GM23338 (cell line): ENCODE measurements at regions not wholly inside any gene's neighbourhood (a gene's known extent, or its start where the extent isn't known, plus 50 kb on each side); places are given as distances from the start of the nearest gene placed in this dataset.

Experiments used
- ATAC-seq: fragments of 200-7000 bp; cut with Tn5 transposase; 3 replicates; pipeline ENCODE4 v1.9.1; 2020
- DNase-seq: peaks from one replicate; pipeline ENCODE4 v3.0.0-alpha.2; 2015; ENCODE audit warnings: low spot score
- H2AFZ ChIP-seq: fragments of 200-600 bp; sonication (generic); 2 replicates; pipeline ENCODE4 v1.8.0; 2016; ENCODE audit warnings: antibody characterized with exemption, mild to moderate bottlenecking, moderate library complexity
- H3F3A ChIP-seq: fragments of 200-600 bp; sonication (generic); replicated peaks from 2 replicates; pipeline ENCODE4 v1.8.0; 2017; ENCODE audit warnings: antibody characterized with exemption, mixed run types, low read depth
- H3K27ac ChIP-seq: fragments of 200-600 bp; sonication (generic); 2 replicates; pipeline ENCODE4 v1.6.1; 2016; ENCODE audit warnings: low read depth
- H3K27me3 ChIP-seq: fragments of 200-600 bp; sonication (generic); 2 replicates; pipeline ENCODE4 v1.8.0; 2016; ENCODE audit warnings: mild to moderate bottlenecking, mixed run types, moderate library complexity; ENCODE audit not compliant: insufficient read depth
- H3K36me3 ChIP-seq: fragments of 200-600 bp; sonication (generic); 2 replicates; pipeline ENCODE4 v1.8.0; 2016; ENCODE audit warnings: mild to moderate bottlenecking; ENCODE audit not compliant: insufficient read depth
- H3K4me1 ChIP-seq: fragments of 200-600 bp; sonication (generic); 2 replicates; pipeline ENCODE4 v1.8.0; 2016; ENCODE audit warnings: mild to moderate bottlenecking, moderate library complexity; ENCODE audit not compliant: insufficient read depth
- H3K4me2 ChIP-seq: fragments of 200-600 bp; sonication (generic); 2 replicates; pipeline ENCODE4 v1.7.1; 2017; ENCODE audit warnings: mixed run types
- H3K4me3 ChIP-seq: fragments of 200-600 bp; sonication (generic); 2 replicates; pipeline ENCODE4 v1.6.1; 2016; ENCODE audit warnings: mixed run types
- H3K79me2 ChIP-seq: fragments of 200-600 bp; sonication (generic); replicated peaks from 2 replicates; pipeline ENCODE4 v1.8.0; 2017; ENCODE audit warnings: mild to moderate bottlenecking; ENCODE audit not compliant: insufficient read depth
- H3K9me2 ChIP-seq: fragments of 200-600 bp; sonication (generic); 2 replicates; pipeline ENCODE4 v1.8.0; 2017; ENCODE audit not compliant: insufficient read depth
- H4K20me1 ChIP-seq: fragments of 200-600 bp; sonication (generic); replicated peaks from 2 replicates; pipeline ENCODE4 v1.8.0; 2017; ENCODE audit warnings: mild to moderate bottlenecking; ENCODE audit not compliant: insufficient read depth
- H3K27ac Mint-ChIP-seq: 2 replicates; pipeline ENCODE4 v1.8.0; 2020; ENCODE audit warnings: inconsistent platforms, mild to moderate bottlenecking, moderate library complexity, mixed read lengths
- H3K27me3 Mint-ChIP-seq: 3 replicates; pipeline ENCODE4 v1.8.0; 2022; ENCODE audit warnings: low read depth, mild to moderate bottlenecking, moderate library complexity, mixed read lengths, inconsistent platforms; ENCODE audit not compliant: insufficient read depth, poor library complexity
- H3K36me3 Mint-ChIP-seq: 3 replicates; pipeline ENCODE4 v1.8.0; 2021; ENCODE audit warnings: low read depth, mild to moderate bottlenecking, inconsistent platforms, moderate library complexity, mixed read lengths
- H3K4me1 Mint-ChIP-seq: 3 replicates; pipeline ENCODE4 v1.8.0; 2020; ENCODE audit warnings: mild to moderate bottlenecking, inconsistent platforms, mixed read lengths
- H3K4me3 Mint-ChIP-seq: 3 replicates; pipeline ENCODE4 v1.8.0; 2021; ENCODE audit warnings: moderate library complexity, mild to moderate bottlenecking, inconsistent platforms, mixed read lengths
- H3K9me3 Mint-ChIP-seq: 3 replicates; pipeline ENCODE4 v1.8.0; 2020; ENCODE audit warnings: moderate library complexity, mild to moderate bottlenecking, inconsistent platforms, mixed read lengths
- CREB1 ChIP-seq: fragments of 250-450 bp; sonication (Bioruptor Pico); IDR thresholded peaks from 2 replicates; pipeline ENCODE4 v1.5.0; 2020; ENCODE audit warnings: low read depth, mild to moderate bottlenecking, moderate library complexity
- CTCF ChIP-seq, 2 experiments: fragments of 200-600 bp in 1 of 2; sonication (generic) in 1 of 2; conservative IDR thresholded peaks; 2 replicates each; pipeline versions ENCODE4 v1.5.1 to v1.6.1; 2016 to 2017; ENCODE audit warnings: antibody characterized with exemption in 2 of 2, low read depth in 2 of 2, mild to moderate bottlenecking in 2 of 2, moderate library complexity in 1 of 2
- EZH2 ChIP-seq: fragments of 200-600 bp; sonication (generic); IDR thresholded peaks from one replicate; pipeline ENCODE4 v1.8.0; 2017; ENCODE audit warnings: antibody characterized with exemption, mild to moderate bottlenecking, low read depth; ENCODE audit not compliant: unreplicated experiment
- EZH2phosphoT487 ChIP-seq: fragments of 200-600 bp; sonication (generic); IDR thresholded peaks from one replicate; pipeline ENCODE4 v1.8.1; 2018; ENCODE audit warnings: antibody characterized with exemption; ENCODE audit not compliant: unreplicated experiment
- JUNB ChIP-seq: IDR thresholded peaks from one replicate; pipeline ENCODE4 v1.6.1; 2016; ENCODE audit warnings: antibody characterized with exemption; ENCODE audit not compliant: unreplicated experiment
- NANOG ChIP-seq: IDR thresholded peaks from 2 replicates; pipeline ENCODE4 v1.6.1; 2016; ENCODE audit warnings: antibody characterized with exemption, borderline replicate concordance
- POLR2AphosphoS5 ChIP-seq: IDR thresholded peaks from 2 replicates; pipeline ENCODE4 v1.6.1; 2016; ENCODE audit warnings: antibody characterized with exemption, low read depth
- ZNF114 ChIP-seq: fragments of 250-450 bp; sonication (Bioruptor Pico); IDR thresholded peaks from 2 replicates; pipeline ENCODE4 v1.5.0; 2020; ENCODE audit warnings: mild to moderate bottlenecking, moderate library complexity
- ZNF331 ChIP-seq: fragments of 250-450 bp; sonication (Bioruptor Pico); IDR thresholded peaks from 2 replicates; pipeline ENCODE4 v1.5.0; 2020; ENCODE audit warnings: low read depth, mild to moderate bottlenecking, moderate library complexity
- TF ChIP-seq, protein P1 (sequence below): fragments of 250-450 bp; sonication (Bioruptor Pico); IDR thresholded peaks from 2 replicates; pipeline ENCODE4 v1.5.0; 2020; ENCODE audit warnings: mild to moderate bottlenecking, moderate library complexity
- TF ChIP-seq, protein P2 (sequence below): IDR thresholded peaks from 2 replicates; pipeline ENCODE4 v1.6.1; 2016; ENCODE audit warnings: antibody characterized with exemption
- TF ChIP-seq, protein P3 (sequence below): IDR thresholded peaks from one replicate; pipeline ENCODE4 v1.6.1; 2018; ENCODE audit warnings: antibody characterized with exemption; ENCODE audit not compliant: unreplicated experiment

DNA sequence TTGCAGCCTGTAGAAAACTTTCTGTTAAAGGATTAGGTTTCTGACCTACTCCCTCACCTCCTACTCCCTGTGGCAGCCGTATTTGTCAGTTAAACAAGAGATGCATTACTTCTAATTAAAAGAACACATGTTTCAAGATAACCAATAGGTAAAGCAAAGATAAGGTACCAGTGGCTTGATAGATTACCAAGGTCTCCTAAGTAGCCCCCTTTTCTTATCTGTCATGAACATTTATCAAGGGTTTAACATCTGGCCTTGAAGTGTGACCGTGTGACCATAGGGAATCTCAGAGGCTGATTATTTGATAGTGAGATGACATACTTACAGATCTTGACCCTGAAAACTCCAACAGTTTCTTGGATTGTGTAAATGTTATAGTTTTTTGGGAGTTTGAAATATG is 764.0 kb upstream of the EDIL3 start:
- Histone ChIP-seq H3K27me3 (no peaks in the 10 kb centered on the region), H3K79me2 (no peaks in the 10 kb centered on the region), H3K27ac (no peak overlapping the region), H4K20me1 (no peaks in the 10 kb centered on the region), H2AFZ (no peak overlapping the region), H3K4me1 (no peaks in the 10 kb centered on the region), H3F3A (no peaks in the 10 kb centered on the region), H3K4me2 (no peak overlapping the region), H3K9me2 (no peaks in the 10 kb centered on the region), H3K36me3 (no peaks in the 10 kb centered on the region), H3K4me3 (no peak overlapping the region)
- Mint-ChIP-seq H3K27me3 (no peaks in the 10 kb centered on the region), H3K4me3 (no peak overlapping the region), H3K27ac (no peak overlapping the region), H3K36me3 (no peaks in the 10 kb centered on the region), H3K9me3 (no peaks in the 10 kb centered on the region), H3K4me1 (no peaks in the 10 kb centered on the region)
- ATAC-seq (no peak), DNase-seq (no peak)
- no peak for TF ChIP-seq EZH2phosphoT487
- TF ChIP-seq, protein P1, sequence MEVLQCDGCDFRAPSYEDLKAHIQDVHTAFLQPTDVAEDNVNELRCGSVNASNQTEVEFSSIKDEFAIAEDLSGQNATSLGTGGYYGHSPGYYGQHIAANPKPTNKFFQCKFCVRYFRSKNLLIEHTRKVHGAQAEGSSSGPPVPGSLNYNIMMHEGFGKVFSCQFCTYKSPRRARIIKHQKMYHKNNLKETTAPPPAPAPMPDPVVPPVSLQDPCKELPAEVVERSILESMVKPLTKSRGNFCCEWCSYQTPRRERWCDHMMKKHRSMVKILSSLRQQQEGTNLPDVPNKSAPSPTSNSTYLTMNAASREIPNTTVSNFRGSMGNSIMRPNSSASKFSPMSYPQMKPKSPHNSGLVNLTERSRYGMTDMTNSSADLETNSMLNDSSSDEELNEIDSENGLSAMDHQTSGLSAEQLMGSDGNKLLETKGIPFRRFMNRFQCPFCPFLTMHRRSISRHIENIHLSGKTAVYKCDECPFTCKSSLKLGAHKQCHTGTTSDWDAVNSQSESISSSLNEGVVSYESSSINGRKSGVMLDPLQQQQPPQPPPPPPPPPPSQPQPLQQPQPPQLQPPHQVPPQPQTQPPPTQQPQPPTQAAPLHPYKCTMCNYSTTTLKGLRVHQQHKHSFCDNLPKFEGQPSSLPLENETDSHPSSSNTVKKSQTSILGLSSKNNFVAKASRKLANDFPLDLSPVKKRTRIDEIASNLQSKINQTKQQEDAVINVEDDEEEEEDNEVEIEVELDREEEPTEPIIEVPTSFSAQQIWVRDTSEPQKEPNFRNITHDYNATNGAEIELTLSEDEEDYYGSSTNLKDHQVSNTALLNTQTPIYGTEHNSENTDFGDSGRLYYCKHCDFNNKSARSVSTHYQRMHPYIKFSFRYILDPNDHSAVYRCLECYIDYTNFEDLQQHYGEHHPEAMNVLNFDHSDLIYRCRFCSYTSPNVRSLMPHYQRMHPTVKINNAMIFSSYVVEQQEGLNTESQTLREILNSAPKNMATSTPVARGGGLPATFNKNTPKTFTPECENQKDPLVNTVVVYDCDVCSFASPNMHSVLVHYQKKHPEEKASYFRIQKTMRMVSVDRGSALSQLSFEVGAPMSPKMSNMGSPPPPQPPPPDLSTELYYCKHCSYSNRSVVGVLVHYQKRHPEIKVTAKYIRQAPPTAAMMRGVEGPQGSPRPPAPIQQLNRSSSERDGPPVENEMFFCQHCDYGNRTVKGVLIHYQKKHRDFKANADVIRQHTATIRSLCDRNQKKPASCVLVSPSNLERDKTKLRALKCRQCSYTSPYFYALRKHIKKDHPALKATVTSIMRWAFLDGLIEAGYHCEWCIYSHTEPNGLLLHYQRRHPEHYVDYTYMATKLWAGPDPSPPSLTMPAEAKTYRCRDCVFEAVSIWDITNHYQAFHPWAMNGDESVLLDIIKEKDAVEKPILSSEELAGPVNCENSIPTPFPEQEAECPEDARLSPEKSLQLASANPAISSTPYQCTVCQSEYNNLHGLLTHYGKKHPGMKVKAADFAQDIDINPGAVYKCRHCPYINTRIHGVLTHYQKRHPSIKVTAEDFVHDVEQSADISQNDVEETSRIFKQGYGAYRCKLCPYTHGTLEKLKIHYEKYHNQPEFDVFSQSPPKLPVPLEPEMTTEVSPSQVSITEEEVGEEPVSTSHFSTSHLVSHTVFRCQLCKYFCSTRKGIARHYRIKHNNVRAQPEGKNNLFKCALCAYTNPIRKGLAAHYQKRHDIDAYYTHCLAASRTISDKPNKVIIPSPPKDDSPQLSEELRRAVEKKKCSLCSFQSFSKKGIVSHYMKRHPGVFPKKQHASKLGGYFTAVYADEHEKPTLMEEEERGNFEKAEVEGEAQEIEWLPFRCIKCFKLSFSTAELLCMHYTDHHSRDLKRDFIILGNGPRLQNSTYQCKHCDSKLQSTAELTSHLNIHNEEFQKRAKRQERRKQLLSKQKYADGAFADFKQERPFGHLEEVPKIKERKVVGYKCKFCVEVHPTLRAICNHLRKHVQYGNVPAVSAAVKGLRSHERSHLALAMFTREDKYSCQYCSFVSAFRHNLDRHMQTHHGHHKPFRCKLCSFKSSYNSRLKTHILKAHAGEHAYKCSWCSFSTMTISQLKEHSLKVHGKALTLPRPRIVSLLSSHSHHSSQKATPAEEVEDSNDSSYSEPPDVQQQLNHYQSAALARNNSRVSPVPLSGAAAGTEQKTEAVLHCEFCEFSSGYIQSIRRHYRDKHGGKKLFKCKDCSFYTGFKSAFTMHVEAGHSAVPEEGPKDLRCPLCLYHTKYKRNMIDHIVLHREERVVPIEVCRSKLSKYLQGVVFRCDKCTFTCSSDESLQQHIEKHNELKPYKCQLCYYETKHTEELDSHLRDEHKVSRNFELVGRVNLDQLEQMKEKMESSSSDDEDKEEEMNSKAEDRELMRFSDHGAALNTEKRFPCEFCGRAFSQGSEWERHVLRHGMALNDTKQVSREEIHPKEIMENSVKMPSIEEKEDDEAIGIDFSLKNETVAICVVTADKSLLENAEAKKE (CRISPR knock-in tag): no peak
- no peak for TF ChIP-seq JUNB
- TF ChIP-seq EZH2: no peak
- no peak for TF ChIP-seq ZNF114 (CRISPR knock-in tag)
- TF ChIP-seq, protein P2, sequence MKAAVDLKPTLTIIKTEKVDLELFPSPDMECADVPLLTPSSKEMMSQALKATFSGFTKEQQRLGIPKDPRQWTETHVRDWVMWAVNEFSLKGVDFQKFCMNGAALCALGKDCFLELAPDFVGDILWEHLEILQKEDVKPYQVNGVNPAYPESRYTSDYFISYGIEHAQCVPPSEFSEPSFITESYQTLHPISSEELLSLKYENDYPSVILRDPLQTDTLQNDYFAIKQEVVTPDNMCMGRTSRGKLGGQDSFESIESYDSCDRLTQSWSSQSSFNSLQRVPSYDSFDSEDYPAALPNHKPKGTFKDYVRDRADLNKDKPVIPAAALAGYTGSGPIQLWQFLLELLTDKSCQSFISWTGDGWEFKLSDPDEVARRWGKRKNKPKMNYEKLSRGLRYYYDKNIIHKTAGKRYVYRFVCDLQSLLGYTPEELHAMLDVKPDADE: no peak
- no peak for TF ChIP-seq NANOG
- TF ChIP-seq POLR2AphosphoS5: no peak
- TF ChIP-seq CTCF (conservative IDR thresholded peaks at IDR 0.05; ENCODE audit: low read depth in 2 of 2): no peak
- TF ChIP-seq ZNF331 (CRISPR knock-in tag): no peak
- no peak for TF ChIP-seq CREB1 (CRISPR knock-in tag)
- TF ChIP-seq, protein P3, sequence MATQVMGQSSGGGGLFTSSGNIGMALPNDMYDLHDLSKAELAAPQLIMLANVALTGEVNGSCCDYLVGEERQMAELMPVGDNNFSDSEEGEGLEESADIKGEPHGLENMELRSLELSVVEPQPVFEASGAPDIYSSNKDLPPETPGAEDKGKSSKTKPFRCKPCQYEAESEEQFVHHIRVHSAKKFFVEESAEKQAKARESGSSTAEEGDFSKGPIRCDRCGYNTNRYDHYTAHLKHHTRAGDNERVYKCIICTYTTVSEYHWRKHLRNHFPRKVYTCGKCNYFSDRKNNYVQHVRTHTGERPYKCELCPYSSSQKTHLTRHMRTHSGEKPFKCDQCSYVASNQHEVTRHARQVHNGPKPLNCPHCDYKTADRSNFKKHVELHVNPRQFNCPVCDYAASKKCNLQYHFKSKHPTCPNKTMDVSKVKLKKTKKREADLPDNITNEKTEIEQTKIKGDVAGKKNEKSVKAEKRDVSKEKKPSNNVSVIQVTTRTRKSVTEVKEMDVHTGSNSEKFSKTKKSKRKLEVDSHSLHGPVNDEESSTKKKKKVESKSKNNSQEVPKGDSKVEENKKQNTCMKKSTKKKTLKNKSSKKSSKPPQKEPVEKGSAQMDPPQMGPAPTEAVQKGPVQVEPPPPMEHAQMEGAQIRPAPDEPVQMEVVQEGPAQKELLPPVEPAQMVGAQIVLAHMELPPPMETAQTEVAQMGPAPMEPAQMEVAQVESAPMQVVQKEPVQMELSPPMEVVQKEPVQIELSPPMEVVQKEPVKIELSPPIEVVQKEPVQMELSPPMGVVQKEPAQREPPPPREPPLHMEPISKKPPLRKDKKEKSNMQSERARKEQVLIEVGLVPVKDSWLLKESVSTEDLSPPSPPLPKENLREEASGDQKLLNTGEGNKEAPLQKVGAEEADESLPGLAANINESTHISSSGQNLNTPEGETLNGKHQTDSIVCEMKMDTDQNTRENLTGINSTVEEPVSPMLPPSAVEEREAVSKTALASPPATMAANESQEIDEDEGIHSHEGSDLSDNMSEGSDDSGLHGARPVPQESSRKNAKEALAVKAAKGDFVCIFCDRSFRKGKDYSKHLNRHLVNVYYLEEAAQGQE: no peak
